GM19438 (cell line): ENCODE measurements at regions not wholly inside any gene's neighbourhood (a gene's known extent, or its start where the extent isn't known, plus 50 kb on each side); places are given as distances from the start of the nearest gene placed in this dataset.
"Not testable (repeated sequence)": the region's sequence is repeated elsewhere in the genome, so short reads cannot be mapped to it uniquely, and the experiment has no call there.

Source experiments
- ATAC-seq: cut with Tn5 transposase; IDR thresholded peaks from one replicate; pipeline ENCODE4 v1.9.1; 2021; ENCODE audit warnings: low read depth; ENCODE audit not compliant: unreplicated experiment

DNA sequence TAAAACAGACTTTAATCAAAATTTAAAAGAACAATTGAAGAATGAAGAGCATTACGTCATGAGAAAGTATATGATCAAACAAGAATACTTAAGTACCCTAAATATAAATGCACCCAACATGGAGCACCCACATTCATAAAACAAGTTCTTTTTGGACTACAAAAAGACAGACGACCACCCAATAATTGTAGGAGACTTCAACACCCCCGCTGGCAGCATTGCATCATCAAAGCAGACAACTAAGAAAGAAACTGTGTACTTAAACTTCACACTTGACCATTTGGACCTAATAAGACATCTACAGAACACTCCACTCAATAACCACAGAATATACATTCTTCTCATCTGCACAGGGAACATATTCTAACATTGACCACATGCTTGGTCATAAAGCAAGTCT is 291.7 kb upstream of the ZNF322 start:
- not testable (repeated sequence) for ATAC-seq

DNA sequence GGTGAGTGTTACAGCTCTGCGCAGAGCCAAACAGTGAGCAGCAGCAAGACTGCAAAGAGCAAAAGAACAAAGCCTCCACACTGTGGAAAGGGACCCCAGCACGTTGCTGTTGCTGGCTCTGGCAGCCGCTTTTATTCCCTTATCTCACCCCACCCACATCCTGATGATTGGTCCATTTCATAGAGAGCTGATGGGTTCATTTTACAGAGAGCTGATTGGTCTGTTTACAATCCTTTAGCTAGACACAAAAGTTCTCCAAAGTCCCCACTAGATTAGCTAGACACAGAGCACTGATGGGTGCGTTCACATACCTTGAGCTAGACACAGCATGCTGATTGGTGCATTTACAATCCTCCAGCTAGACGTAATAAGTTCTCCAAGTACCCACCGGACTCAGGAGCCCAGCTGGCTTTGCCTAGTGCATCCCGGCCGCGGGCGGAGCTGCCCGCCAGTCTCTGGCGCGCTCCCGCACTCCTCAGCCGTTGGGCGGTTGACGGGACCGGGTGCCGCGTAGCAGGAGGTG is 291.4 kb upstream of the PRSS16 start:
- ATAC-seq = not testable (repeated sequence)

DNA sequence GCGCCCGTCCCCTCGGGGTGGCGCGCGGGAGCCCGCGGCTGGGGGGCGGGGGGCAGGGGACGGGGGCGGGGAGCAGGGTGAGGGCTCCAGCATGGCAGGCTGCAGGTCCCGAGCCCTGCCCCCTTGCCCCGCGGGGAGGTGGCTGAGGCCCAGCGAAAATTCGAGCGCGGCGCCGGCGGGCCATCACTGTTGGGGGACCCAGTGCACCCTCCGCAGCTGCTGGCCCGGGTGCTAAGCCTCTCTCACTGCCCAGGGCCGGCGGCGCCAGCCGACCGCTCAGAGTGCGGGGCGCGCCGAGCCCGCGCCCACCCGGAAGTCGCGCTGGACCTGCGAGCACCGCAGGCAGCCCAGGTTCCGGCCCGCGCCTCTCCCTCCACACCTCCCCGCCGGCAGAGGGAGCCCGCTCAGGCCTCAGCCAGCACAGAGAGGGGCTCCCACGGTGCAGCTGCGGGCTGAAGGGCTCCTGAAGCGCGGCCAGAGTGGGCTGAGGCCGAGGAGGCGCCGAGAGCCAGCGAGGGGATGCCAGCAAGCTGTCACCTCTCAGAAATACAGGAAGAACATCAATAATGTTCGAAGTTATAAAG is 290.8 kb upstream of the PRSS16 start:
- not testable (repeated sequence) for ATAC-seq

DNA sequence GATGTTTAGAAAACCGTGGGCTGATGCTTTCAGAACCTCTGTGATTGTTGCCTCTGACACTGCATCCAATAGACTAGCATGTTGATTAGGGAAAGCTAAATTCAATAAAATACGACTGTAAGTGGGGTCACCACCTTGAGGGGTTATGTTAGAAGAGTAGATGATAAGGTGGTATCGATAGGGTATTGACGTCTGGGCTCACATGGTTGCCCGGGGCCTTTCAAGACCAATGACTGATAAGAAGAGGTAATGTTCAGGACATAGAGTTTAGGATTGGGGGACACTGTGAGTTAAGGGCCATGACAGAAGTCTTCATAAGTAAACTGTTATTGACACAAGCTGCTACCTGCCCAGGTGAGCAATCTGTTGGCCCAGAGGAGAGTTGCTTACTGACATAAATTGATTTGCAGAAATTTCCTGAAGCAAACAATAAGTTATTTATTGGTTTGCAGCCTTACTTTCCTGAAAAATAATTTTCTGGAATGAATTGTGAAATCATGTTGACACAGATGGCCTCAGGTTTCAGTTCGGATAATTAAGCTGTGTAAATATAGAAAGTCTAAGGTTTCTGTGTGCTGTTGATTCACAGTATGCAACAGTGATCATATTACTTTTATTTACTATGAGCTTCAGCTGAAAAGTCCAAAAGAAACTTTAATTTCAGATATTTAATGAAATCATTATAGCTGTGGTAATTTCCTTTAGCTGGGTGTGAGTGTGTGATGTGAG is 289.9 kb upstream of the PRSS16 start:
- not testable (repeated sequence) for ATAC-seq

DNA sequence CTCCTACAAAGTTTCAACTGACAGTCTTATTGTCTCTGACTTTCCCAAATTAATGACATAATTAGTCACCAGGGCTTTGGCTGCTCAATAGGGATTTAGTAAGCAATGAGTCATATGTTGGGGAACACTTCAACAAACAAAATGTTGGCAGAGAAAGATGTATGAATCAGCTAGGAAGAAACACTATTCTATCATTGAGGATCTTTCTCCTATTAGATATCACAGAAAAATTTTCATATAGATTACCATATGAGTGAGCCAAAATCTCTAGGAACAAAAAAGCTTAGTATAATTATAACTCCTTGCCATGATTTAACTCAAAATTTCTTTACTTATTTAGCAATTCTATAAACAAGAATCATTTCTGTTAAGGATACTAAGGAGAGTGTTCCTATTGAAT is 286.3 kb upstream of the PRSS16 start:
- not testable (repeated sequence) for ATAC-seq

- ATAC-seq = no peak
These were observed 245.1 kb upstream of the PRSS16 start for GRCh38 chr6:27002447-27002846.

DNA sequence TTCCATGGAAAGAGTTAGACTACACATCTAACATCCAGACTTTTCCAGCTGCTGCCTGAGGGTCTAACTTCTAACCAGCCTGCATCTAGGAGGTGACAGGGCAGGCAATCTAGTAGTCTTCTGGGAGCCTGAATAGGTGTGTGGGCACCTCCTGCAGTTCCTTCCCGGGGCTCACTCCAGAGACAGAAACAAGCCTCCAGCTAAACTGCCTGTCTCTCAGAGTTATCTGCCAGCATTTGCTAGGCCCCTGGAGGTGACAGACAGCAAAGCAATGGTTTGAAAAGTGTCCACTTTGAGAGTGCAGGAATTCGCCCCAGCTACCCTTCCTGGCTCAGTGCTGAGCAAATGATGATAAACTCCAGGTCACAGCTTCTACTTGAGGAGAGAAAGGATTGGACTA is 240.5 kb upstream of the PRSS16 start:
- no peak for ATAC-seq

GRCh38 chr6:27008613-27009012 is 238.9 kb upstream of the PRSS16 start:
- ATAC-seq = not testable (repeated sequence)

GRCh38 chr6:27014053-27014452 is 233.4 kb upstream of the PRSS16 start:
- not testable (repeated sequence) for ATAC-seq

DNA sequence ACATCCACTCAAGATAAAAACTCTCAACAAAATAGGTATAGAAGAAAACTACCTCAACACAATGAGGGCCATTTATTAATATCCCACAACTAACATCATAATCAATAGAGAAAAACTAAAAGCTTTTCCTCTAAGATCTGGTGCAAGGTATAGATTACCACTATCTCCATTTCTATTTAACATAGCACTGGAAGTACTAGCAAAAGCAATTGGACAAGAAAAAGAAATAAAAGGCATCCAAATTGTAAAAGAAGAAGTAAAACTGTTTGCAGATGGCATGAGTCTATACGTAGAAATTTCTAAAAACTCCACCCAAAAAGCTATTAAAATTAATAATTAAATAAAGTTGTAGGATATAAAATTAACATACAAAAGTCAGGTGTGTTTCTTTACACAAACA is 230.8 kb upstream of the PRSS16 start:
- ATAC-seq = no peak

GRCh38 chr6:27018401-27018800 is 229.1 kb upstream of the PRSS16 start:
- ATAC-seq = not testable (repeated sequence)

DNA sequence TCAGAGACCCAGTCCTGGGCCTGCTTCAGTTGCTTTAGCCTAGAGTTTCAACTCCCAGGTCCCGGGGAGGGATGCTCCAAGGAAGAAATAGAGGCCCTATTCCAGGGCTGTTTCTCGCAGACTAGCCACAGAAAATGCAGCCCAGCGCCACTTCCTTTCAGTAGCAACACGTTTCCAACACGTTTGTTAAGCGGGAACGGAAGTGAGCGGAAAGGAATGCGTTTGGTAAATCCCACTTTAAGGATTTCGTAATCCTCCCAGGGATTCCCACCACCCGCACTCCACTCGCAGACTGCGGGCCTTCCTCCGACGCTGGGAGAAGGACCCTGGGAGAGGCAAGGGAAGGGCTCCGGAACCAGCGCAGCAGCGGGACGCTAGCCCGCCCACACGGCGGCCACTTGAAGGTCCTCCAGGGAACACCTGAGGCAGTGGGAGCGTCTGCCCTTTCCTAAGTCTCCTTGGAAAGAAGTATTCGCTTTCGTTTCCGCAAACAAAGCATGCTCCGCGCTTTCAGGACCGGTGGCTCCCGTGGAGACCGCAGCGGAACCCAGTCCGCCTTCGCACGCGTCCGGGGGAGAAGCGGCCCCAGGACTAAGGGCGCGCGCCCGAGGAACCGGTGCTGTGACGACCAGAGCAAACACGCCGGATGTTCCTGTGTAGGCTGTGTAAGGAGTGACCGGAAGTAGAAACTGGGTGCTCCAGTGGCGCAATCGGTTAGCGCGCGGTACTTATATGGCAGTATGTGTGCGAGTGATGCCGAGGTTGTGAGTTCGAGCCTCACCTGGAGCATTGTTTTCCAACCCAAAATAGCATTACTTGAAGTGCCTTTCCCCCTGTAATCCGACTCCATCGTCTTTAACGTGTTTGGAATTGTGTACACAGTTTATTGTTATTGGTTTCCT is 227.6 kb upstream of the PRSS16 start:
- peak; percentile 96 for ATAC-seq

- no peak for ATAC-seq
These were observed 227.0 kb upstream of the PRSS16 start for GRCh38 chr6:27020553-27020880.

- ATAC-seq = no peak
These were observed 223.8 kb upstream of the PRSS16 start for GRCh38 chr6:27023664-27024063.

DNA sequence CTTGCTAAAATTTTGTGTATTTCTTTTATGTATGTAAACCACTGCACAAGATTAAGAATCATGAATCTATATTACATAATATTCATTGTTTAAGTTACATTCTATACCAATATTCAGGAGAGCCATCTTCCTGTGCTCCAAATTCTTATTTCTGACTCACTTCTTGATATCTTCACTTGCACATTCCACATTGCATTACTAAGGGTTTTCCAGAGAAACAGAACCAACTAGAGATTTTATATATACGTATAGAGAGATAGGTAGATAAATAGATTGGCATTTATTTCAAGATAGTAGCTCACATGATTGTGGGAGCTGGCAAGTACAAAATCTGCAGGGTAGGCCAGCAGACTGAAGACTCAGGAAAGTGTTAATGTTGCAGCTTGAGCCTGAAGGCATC is 222.2 kb upstream of the PRSS16 start:
- ATAC-seq = no peak

DNA sequence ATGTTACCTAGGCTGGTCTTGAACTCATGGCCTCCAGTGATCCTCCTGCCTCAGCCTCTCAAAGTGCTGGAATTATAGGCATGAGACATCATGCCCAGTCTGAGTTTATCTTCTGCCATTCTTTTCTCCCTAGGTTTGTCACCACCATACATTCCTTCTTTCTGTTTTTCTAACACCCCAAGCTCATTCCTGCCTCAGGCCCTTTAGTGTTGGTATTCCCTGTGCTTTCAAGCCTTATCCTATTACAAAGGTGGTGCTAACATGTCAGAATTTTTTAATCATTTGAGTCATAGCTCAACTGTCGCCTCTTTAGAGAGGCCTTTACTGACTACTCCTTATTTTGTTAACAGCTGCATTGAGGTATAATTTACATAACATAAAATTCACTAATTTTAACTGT is 221.1 kb upstream of the PRSS16 start:
- ATAC-seq = no peak

DNA sequence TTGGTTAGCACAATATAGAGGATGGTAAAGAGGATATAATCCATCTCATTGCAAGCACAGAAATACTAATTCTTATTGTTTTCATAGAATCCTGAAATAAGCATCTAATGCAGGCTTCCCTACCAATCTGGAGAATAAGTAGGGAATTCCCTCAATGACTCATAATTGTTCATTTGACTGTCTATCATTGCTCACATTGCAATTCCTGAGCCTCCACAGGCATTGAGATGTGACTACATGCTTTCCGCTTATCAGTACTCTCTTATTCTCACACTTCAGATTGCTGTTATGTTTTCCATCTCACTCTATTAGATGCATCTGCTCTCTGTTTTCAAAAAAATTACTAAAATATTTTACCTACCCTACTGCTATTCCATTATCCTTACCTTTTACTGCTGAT is 216.2 kb upstream of the PRSS16 start:
- no peak for ATAC-seq

DNA sequence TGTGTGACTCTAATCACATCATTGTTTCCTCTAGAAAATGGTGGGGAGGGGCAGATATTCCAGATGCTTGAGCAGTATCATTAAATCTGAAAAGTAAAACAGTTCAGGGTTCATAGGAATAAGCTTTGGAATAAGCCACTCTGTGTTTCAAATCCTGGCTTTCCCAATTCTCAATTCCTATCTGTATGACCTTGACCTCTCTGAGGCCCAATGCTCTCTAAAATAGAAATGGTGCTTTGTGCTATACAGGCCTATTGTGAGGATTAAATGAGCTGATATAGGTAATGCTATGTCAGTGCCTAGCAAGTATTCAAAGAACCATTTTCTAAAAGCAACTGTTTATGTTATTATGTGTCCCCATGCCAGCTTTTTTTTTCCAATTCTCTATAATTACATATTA is 209.0 kb upstream of the PRSS16 start:
- ATAC-seq = no peak

- ATAC-seq = no peak
These were observed 207.1 kb upstream of the PRSS16 start for GRCh38 chr6:27040244-27041042.

DNA sequence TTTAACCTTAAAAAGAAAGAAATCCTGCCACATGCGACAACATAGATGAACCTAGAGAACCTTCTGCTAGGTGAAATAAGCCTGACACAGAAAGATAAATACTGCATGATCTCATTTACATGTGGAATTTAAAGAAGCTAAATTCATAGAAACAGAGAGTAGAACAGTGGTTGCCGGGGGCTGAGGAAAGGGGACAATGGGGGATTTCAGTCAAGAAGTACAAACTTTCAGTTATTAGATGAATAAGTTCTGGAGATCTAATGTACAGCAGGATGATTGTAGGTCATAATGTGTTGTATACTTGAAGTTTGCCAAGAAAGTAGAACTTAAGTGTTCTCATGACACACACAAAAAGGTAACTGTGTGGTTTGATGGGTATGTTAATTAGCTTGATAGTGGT is 204.3 kb upstream of the PRSS16 start:
- no peak for ATAC-seq
